GM19023 (cell line): ENCODE measurements at regions not wholly inside any gene's neighbourhood (a gene's known extent, or its start where the extent isn't known, plus 50 kb on each side); places are given as distances from the start of the nearest gene placed in this dataset.

Experiments
- ATAC-seq: cut with Tn5 transposase; IDR thresholded peaks from one replicate; pipeline ENCODE4 v1.9.1; 2021; ENCODE audit warnings: mild to moderate bottlenecking, moderate library complexity; ENCODE audit not compliant: unreplicated experiment

DNA sequence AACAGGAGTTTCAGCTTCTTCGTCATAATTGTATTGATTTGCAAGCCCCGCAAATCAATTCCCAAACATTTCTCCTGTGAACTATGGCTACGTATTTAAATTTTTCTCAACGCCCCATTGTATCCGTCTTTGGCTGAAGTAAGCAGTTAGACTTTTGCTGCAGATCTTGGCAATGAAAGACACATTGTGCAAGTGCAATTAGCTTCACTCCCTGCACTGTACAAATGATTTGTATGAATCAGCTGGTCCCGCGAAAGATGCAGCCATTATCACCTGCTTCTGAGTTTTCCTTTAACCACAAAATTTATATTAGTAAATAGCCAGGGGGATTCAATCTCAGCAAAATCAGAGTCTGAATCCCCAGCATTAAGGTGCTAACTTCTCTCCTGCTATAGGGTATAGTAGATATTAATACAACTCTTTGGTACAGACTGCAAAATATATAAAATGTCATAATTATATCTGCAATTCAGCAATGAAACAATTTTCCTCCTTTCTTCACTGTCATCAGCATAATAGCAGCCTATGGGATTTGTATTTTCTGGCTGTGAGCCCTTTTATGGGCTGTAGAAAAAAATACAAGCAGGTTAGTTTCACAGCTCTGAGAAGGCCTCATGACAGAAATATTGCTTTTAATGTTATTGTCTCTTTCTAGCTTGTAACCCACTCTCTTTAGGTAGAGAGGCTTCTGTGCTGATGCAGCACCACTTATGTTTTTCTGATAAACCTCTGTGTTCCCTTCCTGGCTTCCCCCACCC is 68.4 kb upstream of the SMARCA2 start:
- no peak for ATAC-seq

DNA sequence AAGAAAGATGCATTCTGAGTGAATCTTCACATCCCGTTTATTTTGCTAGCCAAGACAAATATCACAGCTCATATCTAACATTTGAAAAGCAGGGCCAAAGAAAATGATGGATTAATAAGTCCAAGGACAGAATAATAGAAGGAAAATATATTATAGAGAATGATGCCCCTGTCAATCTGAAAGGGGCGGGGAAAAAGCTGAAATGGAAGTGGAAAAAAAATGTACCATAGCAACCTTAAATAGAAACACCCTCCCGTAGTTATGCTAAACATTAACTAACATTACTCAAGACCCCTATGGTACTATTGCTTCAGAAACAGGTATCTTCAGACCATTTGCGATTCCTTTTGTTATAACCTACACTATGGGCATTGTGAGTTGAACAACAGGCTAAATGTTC is 67.7 kb upstream of the SMARCA2 start:
- ATAC-seq, result no peak

DNA sequence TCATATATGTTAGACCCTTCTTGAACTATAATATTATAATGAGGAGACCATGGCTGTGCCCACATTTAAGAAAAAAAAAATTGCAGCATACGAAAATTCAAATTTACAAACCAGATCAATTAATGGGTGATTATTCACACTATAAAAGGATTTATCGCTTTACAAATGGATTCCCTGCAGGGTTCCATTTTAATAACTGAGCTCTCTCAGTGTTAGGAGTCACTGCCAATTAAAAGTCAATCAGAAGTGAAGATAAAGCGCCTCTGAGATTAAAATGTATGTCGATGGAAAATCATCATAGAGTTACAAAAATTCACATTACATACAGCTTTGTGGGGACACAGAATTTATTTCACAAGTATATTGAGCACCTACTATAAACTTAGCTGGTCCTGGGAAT is 66.6 kb upstream of the SMARCA2 start:
- no peak for ATAC-seq

DNA sequence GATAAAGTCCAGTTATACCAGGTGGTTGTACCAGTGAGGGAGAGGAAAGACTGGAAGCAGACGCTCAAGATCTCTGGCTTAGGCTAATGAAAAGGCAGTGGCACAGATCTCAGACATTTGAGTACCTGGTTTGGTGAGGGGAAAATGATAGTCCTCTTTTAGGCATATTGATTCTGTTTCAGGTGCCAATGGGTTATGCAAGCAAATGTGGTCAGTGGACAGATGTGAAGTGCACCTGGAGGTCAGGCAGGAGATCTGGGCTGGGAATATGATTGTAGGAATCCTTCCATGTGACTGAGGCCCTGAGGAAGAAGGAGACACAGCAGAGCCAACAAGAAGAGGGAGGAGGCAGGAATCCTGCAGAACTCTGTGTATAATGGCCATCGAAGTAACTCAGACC is 63.7 kb upstream of the SMARCA2 start:
- ATAC-seq, result no peak

DNA sequence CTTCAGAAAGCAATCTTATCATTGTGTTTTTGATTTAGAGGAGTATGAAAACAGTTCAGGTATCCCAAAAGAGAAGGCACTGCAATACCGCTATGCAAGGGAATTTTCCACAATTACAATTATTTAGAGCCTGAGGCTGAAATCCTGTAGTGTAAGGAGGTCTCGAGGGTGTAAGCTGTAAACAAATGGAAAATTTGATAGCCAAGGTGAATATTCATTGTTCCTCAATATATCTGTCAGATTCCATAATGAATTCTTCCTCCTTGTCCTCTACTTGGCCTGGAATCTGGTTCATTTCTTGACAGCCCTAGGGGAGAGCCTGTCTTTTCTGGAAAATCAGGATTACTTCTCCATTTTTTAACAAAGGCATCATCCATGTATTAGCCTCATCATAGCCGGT is 63.1 kb upstream of the SMARCA2 start:
- no peak for ATAC-seq

DNA sequence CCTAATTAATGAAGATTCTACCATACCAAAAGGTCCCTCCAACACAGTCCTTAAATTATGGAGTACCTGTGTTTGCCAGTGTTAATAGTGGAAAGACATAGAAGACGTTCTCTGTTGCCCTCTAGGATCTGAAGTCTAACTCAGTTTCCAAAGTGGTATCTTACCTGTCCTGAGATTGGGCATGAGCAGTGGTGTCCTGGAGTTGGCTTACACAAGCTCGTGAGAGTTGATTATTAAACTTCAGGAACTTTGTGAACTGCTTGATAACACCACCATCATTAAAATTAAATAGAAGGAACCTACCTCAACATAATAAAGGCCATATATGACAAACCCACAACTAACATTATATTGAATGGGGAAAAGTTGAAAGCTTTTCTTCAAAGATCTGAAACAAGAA is 60.9 kb upstream of the SMARCA2 start:
- no peak for ATAC-seq

DNA sequence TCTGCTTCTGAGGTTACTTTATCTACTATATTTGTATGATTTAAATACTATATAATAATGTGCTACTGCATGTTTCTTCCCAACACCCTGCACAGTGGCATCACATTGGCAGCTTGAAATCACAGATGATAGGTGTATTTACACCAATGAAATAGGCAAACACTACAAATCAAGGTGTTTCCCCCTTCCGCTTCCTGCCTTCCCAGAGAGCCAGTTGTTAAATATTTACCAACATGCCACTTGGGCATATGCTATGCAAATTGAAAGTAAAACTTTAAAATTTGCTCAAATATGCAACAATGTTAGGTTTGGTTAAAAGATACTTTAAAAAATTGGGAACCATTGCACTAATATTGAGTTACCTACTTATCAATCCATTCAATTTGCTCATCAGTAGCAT is 58.2 kb upstream of the SMARCA2 start:
- no peak for ATAC-seq

DNA sequence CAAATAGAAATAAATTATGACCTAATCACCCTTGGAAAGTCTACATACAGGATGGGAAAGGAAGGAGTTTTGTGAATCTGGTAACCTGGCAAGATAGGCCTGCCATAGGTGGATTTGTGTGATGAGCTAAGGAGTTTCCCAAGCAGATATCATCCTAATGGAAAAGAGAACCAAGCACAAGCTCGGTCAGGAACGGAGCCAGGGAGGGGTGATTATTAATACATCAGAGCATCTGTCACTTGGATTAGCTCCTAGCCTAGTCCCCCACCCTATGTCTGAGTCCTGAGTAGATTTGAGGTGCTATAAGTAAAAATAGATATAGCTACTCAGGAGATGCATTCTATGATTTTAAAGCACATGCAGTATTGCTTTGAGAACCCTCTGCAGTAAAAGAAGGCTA is 57.3 kb upstream of the SMARCA2 start:
- no peak for ATAC-seq

DNA sequence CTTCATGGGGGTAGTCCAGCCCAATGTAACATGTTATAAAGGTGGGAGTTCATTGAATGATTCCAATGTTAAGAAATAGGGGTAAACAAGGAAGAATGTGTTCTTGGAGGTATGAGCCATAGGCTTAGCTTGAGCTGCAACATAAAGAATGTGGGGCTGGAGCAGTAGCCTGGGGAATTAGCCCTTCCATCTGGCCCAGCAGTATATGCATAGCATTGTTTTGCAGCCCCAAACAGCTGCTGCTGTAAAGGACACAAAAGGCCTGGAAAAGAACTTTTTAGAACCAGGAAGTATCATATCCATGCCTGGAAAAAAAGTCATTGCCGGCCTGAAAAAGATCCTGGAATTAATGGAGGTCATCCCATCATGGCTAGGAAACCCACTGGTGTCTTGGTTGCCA is 55.8 kb upstream of the SMARCA2 start:
- ATAC-seq, result no peak

DNA sequence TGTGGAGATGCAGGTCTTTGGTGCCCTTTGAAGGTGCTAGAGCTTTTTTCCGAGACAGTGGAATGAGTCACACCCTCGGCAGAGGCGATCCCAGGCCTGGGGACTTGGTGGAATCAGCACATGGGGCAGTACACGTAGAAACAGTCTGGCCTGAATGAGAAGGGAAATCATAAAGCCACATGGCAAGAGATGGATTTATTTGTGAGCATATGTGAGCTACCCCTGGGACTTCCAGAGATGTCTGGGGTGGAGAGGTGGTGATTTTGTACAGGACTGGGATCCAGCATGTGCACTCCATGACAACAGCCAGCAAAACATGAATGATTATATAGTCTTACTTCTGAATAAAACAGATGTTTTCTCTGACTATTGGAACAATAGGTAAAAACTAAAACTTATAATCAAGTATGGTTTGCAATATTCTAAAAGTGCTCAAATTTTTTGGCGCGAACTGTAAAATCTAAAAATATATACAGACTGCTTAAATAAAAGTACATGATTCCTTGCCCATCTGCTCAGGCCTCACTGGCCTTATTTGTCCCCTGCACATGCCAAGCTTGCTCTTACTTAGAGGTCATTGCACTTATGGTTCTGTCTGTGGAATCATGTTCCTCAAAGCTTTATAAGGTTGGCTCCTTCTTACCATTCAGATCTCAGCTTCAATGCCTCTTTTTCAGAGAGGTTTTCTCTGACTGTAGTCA is 54.7 kb upstream of the SMARCA2 start:
- ATAC-seq, result no peak

DNA sequence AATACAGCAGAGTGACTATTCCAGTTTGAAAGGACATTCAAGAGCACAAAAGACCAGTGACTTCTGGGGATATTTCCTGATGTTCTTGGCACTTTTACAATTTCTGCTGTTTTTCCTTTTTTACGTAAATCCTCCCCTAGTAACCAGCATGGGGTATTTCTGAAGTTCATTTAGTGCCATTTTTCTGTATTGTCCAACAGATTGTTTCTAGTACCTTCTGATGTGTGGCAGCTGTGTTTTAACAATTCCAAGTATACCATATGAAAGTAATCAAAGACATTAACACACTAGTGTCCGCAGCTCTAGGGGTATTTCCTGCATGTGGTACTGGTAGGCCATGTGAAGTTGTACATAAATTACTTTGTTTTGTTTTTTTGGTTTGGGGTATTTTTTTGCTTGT is 53.0 kb upstream of the SMARCA2 start:
- ATAC-seq, result no peak

DNA sequence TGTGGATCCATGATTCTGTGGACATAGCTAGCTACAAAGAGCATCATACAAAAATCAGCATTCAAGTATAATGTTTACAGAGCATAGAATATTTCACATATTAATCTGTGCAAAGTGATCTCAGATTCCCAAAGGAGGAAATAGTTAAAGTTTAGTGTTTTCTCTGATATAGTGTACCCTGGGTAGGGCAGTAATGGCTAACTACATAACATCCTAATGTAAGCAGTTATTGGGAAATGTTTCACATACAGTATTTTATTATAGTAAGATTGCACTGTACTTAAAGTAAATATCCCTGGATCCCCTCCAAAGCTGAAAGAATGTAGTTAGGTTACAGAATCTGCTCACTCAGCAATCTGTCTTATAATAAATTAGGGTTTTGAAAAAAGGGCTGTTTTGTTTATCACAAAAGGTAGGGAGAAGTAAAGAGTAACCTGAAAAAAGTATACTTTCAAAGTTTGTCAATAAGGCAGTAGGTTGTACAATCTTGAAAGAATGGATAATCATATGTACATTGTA is 52.5 kb upstream of the SMARCA2 start:
- ATAC-seq, result no peak

DNA sequence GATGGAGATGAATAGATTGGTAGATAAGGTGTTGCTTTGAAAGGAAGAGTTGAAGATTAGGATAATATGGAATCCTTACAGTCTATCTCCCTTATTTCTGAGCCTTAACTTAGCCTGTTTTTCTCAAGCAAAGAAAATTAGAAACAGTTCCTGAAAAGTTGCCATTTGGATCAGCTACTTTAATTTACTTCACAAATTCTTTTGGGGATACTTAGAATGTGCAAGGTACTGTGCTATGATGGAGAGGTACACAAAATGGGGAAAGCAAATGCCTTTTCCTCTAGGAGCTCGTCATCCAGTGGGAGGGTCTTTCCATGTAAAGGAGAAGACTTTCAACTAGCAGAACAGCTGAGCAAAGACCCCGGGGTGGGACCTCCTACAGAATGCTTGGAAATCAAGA is 51.1 kb upstream of the SMARCA2 start:
- ATAC-seq, result no peak
